Activated CD4-positive, CD25-positive, alpha-beta regulatory T cell (primary cell): ENCODE measurements at regions not wholly inside any gene's neighbourhood (a gene's known extent, or its start where the extent isn't known, plus 50 kb on each side); places are given as distances from the start of the nearest gene placed in this dataset.
"Not testable (repeated sequence)": the region's sequence is repeated elsewhere in the genome, so short reads cannot be mapped to it uniquely, and the experiment has no call there.

Experiments
- DNase-seq, 4 experiments: peaks; one replicate each; lab custom pipeline; 2025; lab: John Stamatoyannopoulos, UW

GRCh38 chr21:16421007-16421406, 691.2 kb downstream of the USP25 start:
- DNase-seq = no peak

- no peak for DNase-seq
These were observed 692.2 kb downstream of the USP25 start for GRCh38 chr21:16421965-16422364.

- no peak for DNase-seq
These were observed 692.9 kb downstream of the USP25 start for GRCh38 chr21:16422702-16423101.

GRCh38 chr21:16423921-16424320, 694.1 kb downstream of the USP25 start:
- DNase-seq = no peak

- no peak for DNase-seq
These were observed 694.6 kb downstream of the USP25 start for GRCh38 chr21:16424331-16424751.

- no peak for DNase-seq
These were observed 695.6 kb downstream of the USP25 start for GRCh38 chr21:16425376-16425775.

- DNase-seq = no peak
These were observed 697.2 kb downstream of the USP25 start for GRCh38 chr21:16426936-16427335.

- no peak for DNase-seq
These were observed 697.9 kb downstream of the USP25 start for GRCh38 chr21:16427587-16428087.

- no peak for DNase-seq
These were observed 707.8 kb downstream of the USP25 start for GRCh38 chr21:16437586-16437985.

GRCh38 chr21:16438761-16439160, 709.0 kb downstream of the USP25 start:
- DNase-seq = no peak

- no peak for DNase-seq
These were observed 712.0 kb downstream of the USP25 start for GRCh38 chr21:16441789-16442188.

GRCh38 chr21:16454399-16454798, 724.6 kb downstream of the USP25 start:
- no peak for DNase-seq

GRCh38 chr21:16455526-16455925, 725.7 kb downstream of the USP25 start:
- DNase-seq = no peak

GRCh38 chr21:16455978-16456377, 726.2 kb downstream of the USP25 start:
- no peak for DNase-seq

GRCh38 chr21:16457498-16457897, 727.7 kb downstream of the USP25 start:
- DNase-seq = no peak

GRCh38 chr21:16460936-16461335, 731.2 kb downstream of the USP25 start:
- DNase-seq = no peak

GRCh38 chr21:16464211-16464889, 734.6 kb downstream of the USP25 start:
- DNase-seq = not testable (repeated sequence)

GRCh38 chr21:16468184-16468583, 738.4 kb downstream of the USP25 start:
- DNase-seq = no peak

- no peak for DNase-seq
These were observed 744.2 kb downstream of the USP25 start for GRCh38 chr21:16473988-16474387.

- no peak for DNase-seq
These were observed 746.5 kb downstream of the USP25 start for GRCh38 chr21:16476056-16476825.

GRCh38 chr21:16488042-16488441, 758.3 kb downstream of the USP25 start:
- DNase-seq = no peak

- no peak for DNase-seq
These were observed 762.6 kb downstream of the USP25 start for GRCh38 chr21:16492356-16492755.

- DNase-seq = no peak
These were observed 763.1 kb downstream of the USP25 start for GRCh38 chr21:16492892-16493291.
